ENCODE measurements at regions not wholly inside any gene's neighbourhood (a gene's known extent, or its start where the extent isn't known, plus 50 kb on each side); places are given as distances from the start of the nearest gene placed in this dataset.

GRCh38 chr1:23624440-23624839, 65.1 kb upstream of the ID3 start:
- intact Hi-C loops (cut with micrococcal nuclease): no loop called here
- no TSS peak for BruUV-seq (replicated peaks)
- CTCF ChIA-PET: no interaction called here
- POLR2A ChIA-PET (ENCODE audit: unreplicated experiment): no interaction called here
- Histone ChIP-seq H3F3A (ENCODE audit: low read length, unreplicated experiment) (no peaks in the 10 kb centered on the region), H3K27ac (ENCODE audit: low read length) (no peak overlapping the region), H3K4me2 (ENCODE audit: low read length) (no peak overlapping the region), H3K4me3 (ENCODE audit: low read length) (no peak overlapping the region), H2AFZ (ENCODE audit: low read length) (no peak overlapping the region), H3K79me2 (ENCODE audit: low read length) (no peaks in the 10 kb centered on the region), H3K9me3 (ENCODE audit: low read length) (no peaks in the 10 kb centered on the region), H3K9me2 (replicated peaks; ENCODE audit: low read length) (no peaks in the 10 kb centered on the region), H3K27me3 (ENCODE audit: low read length) (no peaks in the 10 kb centered on the region), H3K4me1 (ENCODE audit: insufficient read depth, low read length) (peaks cover 5% of the 10 kb centered on the region; the same call in 1 of the 2 replicates), H3K36me3 (ENCODE audit: low read depth, low read length) (no peaks in the 10 kb centered on the region), H3K9ac (ENCODE audit: low read length) (no peak overlapping the region), H4K20me1 (ENCODE audit: low read length) (no peaks in the 10 kb centered on the region)
- DNase-seq: no peak
- TF ChIP-seq, protein P1, sequence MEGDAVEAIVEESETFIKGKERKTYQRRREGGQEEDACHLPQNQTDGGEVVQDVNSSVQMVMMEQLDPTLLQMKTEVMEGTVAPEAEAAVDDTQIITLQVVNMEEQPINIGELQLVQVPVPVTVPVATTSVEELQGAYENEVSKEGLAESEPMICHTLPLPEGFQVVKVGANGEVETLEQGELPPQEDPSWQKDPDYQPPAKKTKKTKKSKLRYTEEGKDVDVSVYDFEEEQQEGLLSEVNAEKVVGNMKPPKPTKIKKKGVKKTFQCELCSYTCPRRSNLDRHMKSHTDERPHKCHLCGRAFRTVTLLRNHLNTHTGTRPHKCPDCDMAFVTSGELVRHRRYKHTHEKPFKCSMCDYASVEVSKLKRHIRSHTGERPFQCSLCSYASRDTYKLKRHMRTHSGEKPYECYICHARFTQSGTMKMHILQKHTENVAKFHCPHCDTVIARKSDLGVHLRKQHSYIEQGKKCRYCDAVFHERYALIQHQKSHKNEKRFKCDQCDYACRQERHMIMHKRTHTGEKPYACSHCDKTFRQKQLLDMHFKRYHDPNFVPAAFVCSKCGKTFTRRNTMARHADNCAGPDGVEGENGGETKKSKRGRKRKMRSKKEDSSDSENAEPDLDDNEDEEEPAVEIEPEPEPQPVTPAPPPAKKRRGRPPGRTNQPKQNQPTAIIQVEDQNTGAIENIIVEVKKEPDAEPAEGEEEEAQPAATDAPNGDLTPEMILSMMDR (conservative IDR thresholded peaks at IDR 0.05; ENCODE audit: low read depth, low read length): no peak
- TF ChIP-seq EZH2phosphoT487 (IDR thresholded peaks at IDR 0.05; ENCODE audit: borderline replicate concordance, low read length) (no peak), EZH2 (IDR thresholded peaks at IDR 0.05; ENCODE audit: low read length, unreplicated experiment) (no peak)
- no peak for ATAC-seq

DNA sequence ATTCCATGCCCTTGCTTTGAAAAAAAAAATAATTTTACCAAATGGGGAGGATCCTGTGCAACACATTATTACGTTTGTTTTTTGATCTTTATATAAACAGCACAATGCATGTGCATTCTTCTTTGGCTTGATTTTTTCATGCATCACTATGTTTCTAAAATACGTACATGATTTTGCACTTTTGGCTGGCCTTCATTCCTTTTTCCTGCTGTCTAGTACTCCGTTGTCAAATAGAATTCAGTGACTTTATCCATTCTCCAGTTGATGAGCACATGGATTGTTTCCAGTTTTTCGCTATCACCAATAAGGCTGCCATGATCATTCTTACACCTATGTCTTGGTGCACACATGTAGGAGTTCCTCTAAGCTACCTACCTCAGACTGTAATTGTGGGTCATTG, 63.0 kb upstream of the ID3 start:
- POLR2A ChIA-PET (ENCODE audit: unreplicated experiment): interaction anchor here (0.6 kb wide), 1 partner anchor 78 kb away, joined by 11 read pairs; no protein-coding TSS in a partner anchor
- DNase-seq: no peak
- CTCF ChIA-PET: no interaction called here

DNA sequence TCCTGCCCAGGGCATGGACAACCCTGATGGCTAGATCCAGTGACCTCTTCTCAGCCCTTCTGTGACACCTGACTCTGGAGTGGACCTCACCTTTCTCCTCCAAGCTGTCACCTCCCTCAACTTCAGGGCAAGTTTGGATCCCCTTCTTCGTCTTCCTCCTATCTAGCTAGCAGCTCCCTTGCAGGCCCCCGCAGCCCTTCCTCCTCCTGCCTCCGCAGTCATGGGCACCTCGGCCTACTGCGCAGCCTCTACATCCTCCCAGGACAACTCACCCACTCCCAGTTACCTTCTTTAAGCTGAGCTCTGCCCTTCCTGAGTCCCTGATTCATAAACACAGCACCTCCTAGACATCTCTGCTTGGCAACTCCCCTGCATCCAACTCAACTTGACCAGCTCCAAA, 61.3 kb upstream of the ID3 start:
- Histone ChIP-seq H3K27me3 (ENCODE audit: low read length) (peaks cover 6% of the 10 kb centered on the region), H2AFZ (ENCODE audit: low read length) (no peak overlapping the region), H4K20me1 (ENCODE audit: low read length) (no peaks in the 10 kb centered on the region), H3K79me2 (ENCODE audit: low read length) (no peaks in the 10 kb centered on the region), H3K4me1 (ENCODE audit: insufficient read depth, low read length) (peaks cover 5% of the 10 kb centered on the region; the same call in 1 of the 2 replicates), H3K4me2 (ENCODE audit: low read length) (no peak overlapping the region), H3K27ac (ENCODE audit: low read length) (no peak overlapping the region), H3K4me3 (ENCODE audit: low read length) (no peak overlapping the region), H3K9me2 (replicated peaks; ENCODE audit: low read length) (no peaks in the 10 kb centered on the region), H3K36me3 (ENCODE audit: low read depth, low read length) (no peaks in the 10 kb centered on the region), H3K9ac (ENCODE audit: low read length) (no peak overlapping the region), H3F3A (ENCODE audit: low read length, unreplicated experiment) (no peaks in the 10 kb centered on the region), H3K9me3 (ENCODE audit: low read length) (no peaks in the 10 kb centered on the region)
- ChIA-PET POLR2A (ENCODE audit: unreplicated experiment) (no interaction called here), CTCF (interaction anchor here (0.8 kb wide), 1 partner anchor 17 kb away, joined by 4 read pairs; no protein-coding TSS in a partner anchor)
- ATAC-seq (no peak), DNase-seq (no peak)
- BruUV-seq (replicated peaks): no TSS peak
- intact Hi-C loops (cut with micrococcal nuclease): no loop called here
- no peak for TF ChIP-seq EZH2 (IDR thresholded peaks at IDR 0.05; ENCODE audit: low read length, unreplicated experiment)
- TF ChIP-seq, protein P1 (conservative IDR thresholded peaks at IDR 0.05; ENCODE audit: low read depth, low read length): no peak
- TF ChIP-seq EZH2phosphoT487 (IDR thresholded peaks at IDR 0.05; ENCODE audit: borderline replicate concordance, low read length): no peak

More for the DNA sequence above, 63.0 kb upstream of the ID3 start:
- Histone ChIP-seq H3K9me2 (replicated peaks; ENCODE audit: low read length) (no peaks in the 10 kb centered on the region), H3K4me3 (ENCODE audit: low read length) (no peak overlapping the region), H3K9me3 (ENCODE audit: low read length) (no peaks in the 10 kb centered on the region), H3K36me3 (ENCODE audit: low read depth, low read length) (no peaks in the 10 kb centered on the region), H3K9ac (ENCODE audit: low read length) (no peak overlapping the region), H4K20me1 (ENCODE audit: low read length) (no peaks in the 10 kb centered on the region), H3K27me3 (ENCODE audit: low read length) (peaks cover 6% of the 10 kb centered on the region), H3K79me2 (ENCODE audit: low read length) (no peaks in the 10 kb centered on the region), H3K27ac (ENCODE audit: low read length) (no peak overlapping the region), H3K4me1 (ENCODE audit: insufficient read depth, low read length) (peaks cover 5% of the 10 kb centered on the region; the same call in 1 of the 2 replicates), H2AFZ (ENCODE audit: low read length) (no peak overlapping the region), H3F3A (ENCODE audit: low read length, unreplicated experiment) (no peaks in the 10 kb centered on the region), H3K4me2 (ENCODE audit: low read length) (no peak overlapping the region)
- ATAC-seq: no peak
- TF ChIP-seq EZH2 (IDR thresholded peaks at IDR 0.05; ENCODE audit: low read length, unreplicated experiment) (no peak), EZH2phosphoT487 (IDR thresholded peaks at IDR 0.05; ENCODE audit: borderline replicate concordance, low read length) (no peak)
- TF ChIP-seq, protein P1 (conservative IDR thresholded peaks at IDR 0.05; ENCODE audit: low read depth, low read length): no peak
- BruUV-seq (replicated peaks): no TSS peak
- intact Hi-C loops (cut with micrococcal nuclease): no loop called here

Measured in PC-3 (cell line).